ENCODE measurements at regions not wholly inside any gene's neighbourhood (a gene's known extent, or its start where the extent isn't known, plus 50 kb on each side); places are given as distances from the start of the nearest gene placed in this dataset.
A peak's percentile ranks its signal among the peaks of the same experiment; 100 is the strongest.

DNA sequence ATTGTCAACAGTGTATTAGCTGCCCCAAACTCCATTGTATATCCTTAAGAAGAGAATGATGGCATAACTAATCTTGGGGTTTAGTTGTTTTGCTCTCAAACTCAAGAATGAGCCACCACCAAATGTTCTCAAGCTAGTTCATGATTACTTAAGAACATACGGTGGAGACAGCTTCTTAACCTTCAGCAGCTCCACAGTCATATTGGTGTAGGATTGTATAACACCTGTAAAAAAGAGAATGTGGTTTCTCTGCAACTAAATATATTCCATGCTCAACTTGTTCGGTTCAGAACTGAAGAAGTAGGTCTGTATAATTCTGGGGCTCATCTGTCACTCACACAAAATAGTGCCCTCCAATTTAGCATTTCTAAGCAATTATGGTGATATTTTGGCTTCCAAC lies 177.9 kb upstream of the DUSP10 start:
- no peak for DNase-seq (ENCODE audit: low read depth)

GRCh38 chr1:221919341-221919740 lies 177.5 kb upstream of the DUSP10 start:
- no peak for DNase-seq (ENCODE audit: low read depth)

- DNase-seq (ENCODE audit: low read depth), result no peak
These were observed 174.3 kb upstream of the DUSP10 start for GRCh38 chr1:221916176-221916575.

DNA sequence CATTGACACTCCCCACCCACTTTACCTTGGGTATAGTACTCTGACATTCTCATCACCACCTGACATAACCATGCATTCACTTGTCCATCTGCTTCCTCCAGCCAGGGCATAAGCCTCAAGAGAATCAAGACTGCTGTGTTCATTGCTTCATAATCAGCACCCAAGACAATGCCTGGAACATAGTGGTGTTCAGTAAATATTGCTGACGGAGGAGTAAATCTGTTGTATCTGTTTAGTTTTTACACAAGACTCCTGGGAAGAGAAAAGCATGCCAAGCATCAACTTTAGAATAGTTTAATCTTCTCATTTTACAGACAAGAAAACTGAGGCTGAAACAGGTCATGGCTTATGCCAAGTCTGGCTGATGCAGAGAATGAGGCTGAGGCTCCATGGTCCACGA lies 173.9 kb upstream of the DUSP10 start:
- DNase-seq (ENCODE audit: low read depth), result no peak

DNA sequence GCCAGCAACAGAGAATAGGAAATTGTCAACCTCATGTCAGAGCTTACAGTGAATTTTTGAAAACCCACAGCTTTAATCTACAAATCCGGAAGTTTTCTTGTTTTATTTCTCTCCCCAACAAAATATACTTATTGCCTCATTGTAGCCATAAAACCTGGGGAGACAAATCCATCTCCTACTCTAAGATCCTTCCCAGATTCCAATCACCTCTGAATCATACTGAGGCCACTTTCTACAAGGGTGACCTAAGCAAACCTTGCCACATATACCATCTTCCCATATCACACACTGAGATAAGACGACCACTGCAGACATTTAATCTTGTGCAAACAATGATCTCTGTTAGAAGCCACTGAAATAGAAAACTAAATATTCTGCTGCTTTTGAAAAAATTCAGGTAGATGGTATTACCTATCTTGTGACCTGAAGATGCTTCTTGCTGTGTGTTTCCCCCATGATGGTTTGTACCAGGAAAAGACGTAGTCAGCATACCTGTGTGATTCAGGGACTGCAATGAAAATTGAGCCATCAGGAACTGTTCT lies 171.5 kb upstream of the DUSP10 start:
- no peak for DNase-seq (ENCODE audit: low read depth)

- DNase-seq (ENCODE audit: low read depth), result no peak
These were observed 170.3 kb upstream of the DUSP10 start for GRCh38 chr1:221912230-221912629.

GRCh38 chr1:221911714-221912113 lies 169.8 kb upstream of the DUSP10 start:
- no peak for DNase-seq (ENCODE audit: low read depth)

- DNase-seq (ENCODE audit: low read depth), result no peak
These were observed 168.3 kb upstream of the DUSP10 start for GRCh38 chr1:221910222-221910621.

- no peak for DNase-seq (ENCODE audit: low read depth)
These were observed 166.7 kb upstream of the DUSP10 start for GRCh38 chr1:221908573-221908972.

- no peak for DNase-seq (ENCODE audit: low read depth)
These were observed 165.5 kb upstream of the DUSP10 start for GRCh38 chr1:221907166-221907932.

DNA sequence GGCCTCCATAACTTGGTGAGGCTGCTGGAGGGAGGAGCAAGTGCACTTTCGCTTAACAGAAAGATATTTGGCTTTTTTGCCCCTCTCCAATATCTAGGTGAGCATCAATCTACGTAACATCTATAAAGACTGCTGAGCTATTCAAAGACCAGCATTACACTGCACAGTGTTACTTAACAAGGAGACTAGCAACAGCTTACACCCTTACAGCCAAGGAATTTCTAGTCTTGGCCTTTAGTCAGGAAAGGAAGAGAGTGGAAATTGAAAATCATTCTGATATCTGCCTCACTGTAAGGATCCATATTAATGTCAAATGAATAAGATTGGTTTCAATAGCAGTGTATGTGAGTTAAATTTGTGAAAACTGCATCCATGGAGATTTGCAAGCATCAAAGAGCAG lies 163.9 kb upstream of the DUSP10 start:
- no peak for DNase-seq (ENCODE audit: low read depth)

GRCh38 chr1:221904319-221904718 lies 162.4 kb upstream of the DUSP10 start:
- no peak for DNase-seq (ENCODE audit: low read depth)

DNA sequence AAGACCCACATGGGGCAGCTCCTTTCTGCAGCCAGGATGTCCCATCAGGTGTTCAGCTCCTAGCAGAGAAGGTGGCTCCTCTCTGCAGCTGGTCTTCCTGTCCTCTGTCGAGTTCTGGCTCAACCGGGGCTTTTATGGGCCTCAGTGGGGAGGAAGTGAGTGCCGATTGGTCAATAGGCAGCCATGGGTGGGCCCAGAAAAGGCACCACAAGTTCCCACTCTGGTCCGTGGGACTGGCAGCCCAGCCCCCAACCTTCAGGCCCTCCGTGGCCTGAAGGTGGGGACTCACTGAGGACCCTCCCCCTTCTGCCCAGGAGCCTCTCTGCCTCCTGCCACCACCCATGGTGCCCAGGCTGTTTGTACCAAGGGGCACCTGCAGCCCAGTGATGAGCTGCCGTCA lies 161.7 kb upstream of the DUSP10 start:
- DNase-seq (ENCODE audit: low read depth), result no peak

- no peak for DNase-seq (ENCODE audit: low read depth)
These were observed 161.1 kb upstream of the DUSP10 start for GRCh38 chr1:221902961-221903360.

- peak; percentile 44 for DNase-seq (ENCODE audit: low read depth)
These were observed 158.8 kb upstream of the DUSP10 start for GRCh38 chr1:221900678-221901077.

DNA sequence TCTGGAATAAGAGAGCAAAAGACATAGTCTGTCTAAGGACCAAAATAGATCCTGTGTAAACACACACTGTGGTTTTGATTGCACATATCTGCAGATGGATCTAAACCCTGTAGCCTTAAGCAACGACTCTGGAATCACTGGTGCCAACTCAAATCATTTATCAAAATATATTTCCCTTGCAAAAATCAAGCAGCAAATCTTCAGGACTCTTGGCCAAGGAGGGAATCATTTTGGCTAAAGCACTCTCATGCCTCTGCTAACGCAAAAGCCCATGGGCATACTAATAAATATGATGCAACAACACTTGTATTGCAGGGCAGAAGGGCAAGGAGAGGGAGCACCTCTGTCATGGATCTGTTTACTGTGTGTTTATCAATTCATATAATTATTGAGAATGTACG lies 155.4 kb upstream of the DUSP10 start:
- DNase-seq (ENCODE audit: low read depth), result peak; percentile 80

GRCh38 chr1:221892301-221892830 lies 150.5 kb upstream of the DUSP10 start:
- DNase-seq (ENCODE audit: low read depth), result no peak

GRCh38 chr1:221891708-221892107 lies 149.8 kb upstream of the DUSP10 start:
- DNase-seq (ENCODE audit: low read depth), result peak; percentile 98

GRCh38 chr1:221888801-221889200 lies 146.9 kb upstream of the DUSP10 start:
- DNase-seq (ENCODE audit: low read depth), result no peak

GRCh38 chr1:221888218-221888617 lies 146.3 kb upstream of the DUSP10 start:
- no peak for DNase-seq (ENCODE audit: low read depth)

- no peak for DNase-seq (ENCODE audit: low read depth)
These were observed 145.9 kb upstream of the DUSP10 start for GRCh38 chr1:221887758-221888157.

DNA sequence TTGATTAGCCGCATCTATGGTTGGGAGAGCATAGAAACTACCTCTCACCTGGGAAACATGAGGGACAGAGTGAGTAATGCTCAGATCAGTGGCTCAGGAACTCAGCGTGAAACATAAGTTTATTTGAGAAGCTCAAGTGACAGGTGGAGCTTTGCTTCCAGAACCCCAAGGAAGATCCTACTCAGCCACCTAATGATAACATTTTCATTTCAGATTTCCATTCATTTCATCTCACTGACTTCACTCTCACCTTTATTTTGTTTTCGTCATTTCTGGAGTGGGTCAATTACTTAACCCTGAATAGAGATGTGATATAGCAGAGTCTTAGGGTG lies 145.5 kb upstream of the DUSP10 start:
- no peak for DNase-seq (ENCODE audit: low read depth)

- DNase-seq (ENCODE audit: low read depth), result peak; percentile 96
These were observed 145.0 kb upstream of the DUSP10 start for GRCh38 chr1:221886743-221887414.

All from LHCN-M2 (cell line).